ENCODE measurements at regions not wholly inside any gene's neighbourhood (a gene's known extent, or its start where the extent isn't known, plus 50 kb on each side); places are given as distances from the start of the nearest gene placed in this dataset.

- TF ChIP-seq EZH2 (IDR thresholded peaks at IDR 0.05; ENCODE audit: borderline replicate concordance, low read length), result no peak
- TF ChIP-seq CTCF (IDR thresholded peaks at IDR 0.05; ENCODE audit: low read length), result no peak
Measured at GRCh38 chr5:171628633-171628974, 157.0 kb upstream of the SMIM23 start.
